ENCODE measurements at regions not wholly inside any gene's neighbourhood (a gene's known extent, or its start where the extent isn't known, plus 50 kb on each side); places are given as distances from the start of the nearest gene placed in this dataset.
"Not testable (repeated sequence)": the region's sequence is repeated elsewhere in the genome, so short reads cannot be mapped to it uniquely, and the experiment has no call there.

- no peak overlapping the region for H3K4me3 ChIP-seq (replicated peaks in 1 of 2; ENCODE audit: low read depth in 2 of 2, low read length in 2 of 2)
- no peak for TF ChIP-seq CTCF (IDR thresholded peaks at IDR 0.05; ENCODE audit: low read depth, low read length)
- DNase-seq (ENCODE audit: low read depth in 2 of 2): no peak
Observed at GRCh38 chr20:29326376-29327070, 1930.9 kb upstream of the DEFB115 start.

- peak in 1 of 2 donors; percentile 26 for DNase-seq (ENCODE audit: low read depth in 2 of 2)
- TF ChIP-seq CTCF (IDR thresholded peaks at IDR 0.05; ENCODE audit: low read depth, low read length): peak; percentile 13
- H3K4me3 ChIP-seq (replicated peaks in 1 of 2; ENCODE audit: low read depth in 2 of 2, low read length in 2 of 2): not testable (repeated sequence)
Observed at GRCh38 chr20:29327600-29328420, 1929.7 kb upstream of the DEFB115 start.

- not testable (repeated sequence) for H3K4me3 ChIP-seq (replicated peaks in 1 of 2; ENCODE audit: low read depth in 2 of 2, low read length in 2 of 2); DNase-seq (ENCODE audit: low read depth in 2 of 2)
Observed at GRCh38 chr20:29330429-29331115, 1926.9 kb upstream of the DEFB115 start.

- TF ChIP-seq CTCF (IDR thresholded peaks at IDR 0.05; ENCODE audit: low read depth, low read length): no peak
Observed at GRCh38 chr20:29349836-29350235, 1907.6 kb upstream of the DEFB115 start.

GRCh38 chr20:29375937-29376336 is 1881.5 kb upstream of the DEFB115 start:
- H3K4me3 ChIP-seq (replicated peaks in 1 of 2; ENCODE audit: low read depth in 2 of 2, low read length in 2 of 2); DNase-seq (ENCODE audit: low read depth in 2 of 2): not testable (repeated sequence)

More at GRCh38 chr20:29349836-29350235, 1907.6 kb upstream of the DEFB115 start:
- DNase-seq (ENCODE audit: low read depth in 2 of 2): no peak
- no peak overlapping the region for H3K4me3 ChIP-seq (replicated peaks in 1 of 2; ENCODE audit: low read depth in 2 of 2, low read length in 2 of 2)

GRCh38 chr20:29392853-29393252 is 1864.6 kb upstream of the DEFB115 start:
- not testable (repeated sequence) for H3K4me3 ChIP-seq (replicated peaks in 1 of 2; ENCODE audit: low read depth in 2 of 2, low read length in 2 of 2); DNase-seq (ENCODE audit: low read depth in 2 of 2)

- no peak overlapping the region for H3K4me3 ChIP-seq (replicated peaks in 1 of 2; ENCODE audit: low read depth in 2 of 2, low read length in 2 of 2)
- no peak for DNase-seq (ENCODE audit: low read depth in 2 of 2)
- TF ChIP-seq CTCF (IDR thresholded peaks at IDR 0.05; ENCODE audit: low read depth, low read length): no peak
Observed at GRCh38 chr20:29408034-29408695, 1849.3 kb upstream of the DEFB115 start.

- H3K4me3 ChIP-seq (replicated peaks in 1 of 2; ENCODE audit: low read depth in 2 of 2, low read length in 2 of 2); DNase-seq (ENCODE audit: low read depth in 2 of 2): not testable (repeated sequence)
Observed at GRCh38 chr20:29408707-29409106, 1848.8 kb upstream of the DEFB115 start.

GRCh38 chr20:29409160-29409689 is 1848.2 kb upstream of the DEFB115 start:
- DNase-seq (ENCODE audit: low read depth in 2 of 2); H3K4me3 ChIP-seq (replicated peaks in 1 of 2; ENCODE audit: low read depth in 2 of 2, low read length in 2 of 2): not testable (repeated sequence)

All from cardiac fibroblast (primary cell).